ENCODE measurements at regions not wholly inside any gene's neighbourhood (a gene's known extent, or its start where the extent isn't known, plus 50 kb on each side); places are given as distances from the start of the nearest gene placed in this dataset.
"Not testable (repeated sequence)": the region's sequence is repeated elsewhere in the genome, so short reads cannot be mapped to it uniquely, and the experiment has no call there.

DNA sequence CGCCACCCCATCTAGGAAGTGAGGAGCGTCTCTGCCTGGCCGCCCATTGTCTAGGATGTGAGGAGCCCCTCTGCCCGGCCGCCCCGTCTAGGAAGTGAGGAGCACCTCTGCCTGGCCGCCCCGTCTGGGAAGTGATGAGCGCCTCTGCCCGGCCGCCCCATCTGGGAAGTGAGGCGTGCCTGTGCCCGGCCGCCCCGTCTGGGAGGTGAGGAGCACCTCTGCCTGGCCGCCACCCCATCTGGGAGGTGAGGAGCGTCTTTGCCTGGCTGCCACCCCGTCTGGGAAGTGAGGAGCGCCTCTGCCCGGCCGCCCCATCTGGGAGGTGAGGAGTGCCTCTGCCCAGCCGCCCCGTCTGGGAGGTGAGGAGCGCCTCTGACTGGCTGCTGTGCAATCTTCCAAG, 79.2 kb upstream of the ARMCX2 start:
- H3K36me3 Mint-ChIP-seq (ENCODE audit: low read depth); H3K27ac ChIP-seq (ENCODE audit: low read depth); H3K27me3 Mint-ChIP-seq (ENCODE audit: insufficient read depth, low read depth, poor library complexity); H3K4me3 Mint-ChIP-seq; H3K27me3 ChIP-seq (ENCODE audit: insufficient read depth); H2AFZ ChIP-seq; H3K4me2 ChIP-seq; H3K4me1 Mint-ChIP-seq; H3K79me2 ChIP-seq (replicated peaks; ENCODE audit: insufficient read depth); H3K4me3 ChIP-seq; H3K9me3 Mint-ChIP-seq; H3K36me3 ChIP-seq (ENCODE audit: insufficient read depth); H3K9me2 ChIP-seq (ENCODE audit: insufficient read depth); ATAC-seq; H4K20me1 ChIP-seq (replicated peaks; ENCODE audit: insufficient read depth); H3K4me1 ChIP-seq (ENCODE audit: insufficient read depth); DNase-seq (ENCODE audit: low spot score); H3K27ac Mint-ChIP-seq; H3F3A ChIP-seq (replicated peaks; ENCODE audit: low read depth): not testable (repeated sequence)

DNA sequence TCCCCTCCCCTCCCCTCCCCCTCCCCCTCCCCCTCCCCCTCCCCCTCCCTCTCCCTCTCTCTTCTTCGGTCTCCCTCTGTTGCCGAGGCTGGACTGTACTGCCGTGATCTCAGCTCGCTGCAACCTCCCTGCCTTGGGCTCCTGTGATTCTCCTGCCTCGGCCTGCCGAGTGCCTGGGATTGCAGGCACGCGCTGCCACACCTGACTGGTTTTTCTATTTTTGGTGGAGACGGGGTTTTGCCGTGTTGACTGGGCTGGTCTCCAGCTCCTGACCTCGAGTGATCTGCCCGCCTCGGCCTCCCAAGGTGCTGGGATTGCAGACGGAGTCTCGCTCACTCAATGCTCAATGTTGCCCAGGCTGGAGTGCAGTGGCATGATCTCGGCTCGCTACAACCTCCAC, 78.8 kb upstream of the ARMCX2 start:
- not testable (repeated sequence) for H3K27me3 ChIP-seq (ENCODE audit: insufficient read depth); ATAC-seq; DNase-seq (ENCODE audit: low spot score); H3F3A ChIP-seq (replicated peaks; ENCODE audit: low read depth); H3K79me2 ChIP-seq (replicated peaks; ENCODE audit: insufficient read depth); H3K36me3 Mint-ChIP-seq (ENCODE audit: low read depth); H3K4me1 Mint-ChIP-seq; H3K4me3 Mint-ChIP-seq; H3K27ac ChIP-seq (ENCODE audit: low read depth); H2AFZ ChIP-seq; H3K27me3 Mint-ChIP-seq (ENCODE audit: insufficient read depth, low read depth, poor library complexity); H3K4me2 ChIP-seq; H3K36me3 ChIP-seq (ENCODE audit: insufficient read depth); H3K9me3 Mint-ChIP-seq; H3K4me1 ChIP-seq (ENCODE audit: insufficient read depth); H4K20me1 ChIP-seq (replicated peaks; ENCODE audit: insufficient read depth); H3K9me2 ChIP-seq (ENCODE audit: insufficient read depth); H3K4me3 ChIP-seq; H3K27ac Mint-ChIP-seq

DNA sequence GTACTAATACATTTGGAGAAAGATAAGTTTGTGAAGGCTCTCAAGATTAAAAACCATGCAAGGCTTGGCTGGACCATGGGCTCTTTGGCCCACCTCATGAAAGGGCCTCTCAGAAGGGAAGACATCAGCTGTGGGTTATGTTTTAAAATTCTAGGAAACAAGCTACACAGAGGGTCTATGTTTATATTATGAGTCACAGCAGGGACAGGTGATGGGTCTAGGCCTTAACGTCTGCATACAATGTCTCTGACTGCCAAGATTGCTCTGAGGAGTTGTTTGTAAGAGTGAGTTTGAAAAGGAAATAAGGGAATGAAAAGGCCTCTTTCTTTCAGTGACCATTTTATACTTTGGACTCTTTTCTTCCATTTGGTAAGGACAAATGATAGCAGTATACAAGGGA, 77.0 kb upstream of the ARMCX2 start:
- no peaks in the 10 kb centered on the region for H3K36me3 Mint-ChIP-seq (ENCODE audit: low read depth)
- H3K79me2 ChIP-seq (replicated peaks; ENCODE audit: insufficient read depth): no peaks in the 10 kb centered on the region
- no peaks in the 10 kb centered on the region for H3K27me3 ChIP-seq (ENCODE audit: insufficient read depth)
- no peaks in the 10 kb centered on the region for H4K20me1 ChIP-seq (replicated peaks; ENCODE audit: insufficient read depth)
- H3K9me2 ChIP-seq (ENCODE audit: insufficient read depth): no peaks in the 10 kb centered on the region
- no peak overlapping the region for H3K4me3 ChIP-seq
- no peak for ATAC-seq
- peaks cover 5% of the 10 kb centered on the region; the same call in 1 of the 2 replicates for H3K4me1 ChIP-seq (ENCODE audit: insufficient read depth)
- H3K4me3 Mint-ChIP-seq: no peak overlapping the region
- H3K36me3 ChIP-seq (ENCODE audit: insufficient read depth): no peaks in the 10 kb centered on the region
- no peak overlapping the region for H3K27ac Mint-ChIP-seq
- H2AFZ ChIP-seq: no peak overlapping the region
- no peak for DNase-seq (ENCODE audit: low spot score)
- no peaks in the 10 kb centered on the region for H3F3A ChIP-seq (replicated peaks; ENCODE audit: low read depth)
- no peaks in the 10 kb centered on the region for H3K27me3 Mint-ChIP-seq (ENCODE audit: insufficient read depth, low read depth, poor library complexity)
- peaks cover 6% of the 10 kb centered on the region for H3K4me1 Mint-ChIP-seq
- H3K4me2 ChIP-seq: no peak overlapping the region
- H3K27ac ChIP-seq (ENCODE audit: low read depth): no peak overlapping the region
- H3K9me3 Mint-ChIP-seq: peaks cover 6% of the 10 kb centered on the region; the same call in 2 of the 3 replicates
- TF ChIP-seq ZNF331 (CRISPR knock-in tag; IDR thresholded peaks at IDR 0.05; ENCODE audit: low read depth): no peak
- no peak for TF ChIP-seq ZNF114 (CRISPR knock-in tag; IDR thresholded peaks at IDR 0.05)
- no peak for TF ChIP-seq STAT1 (IDR thresholded peaks at IDR 0.05; ENCODE audit: unreplicated experiment)
- TF ChIP-seq, protein P1, sequence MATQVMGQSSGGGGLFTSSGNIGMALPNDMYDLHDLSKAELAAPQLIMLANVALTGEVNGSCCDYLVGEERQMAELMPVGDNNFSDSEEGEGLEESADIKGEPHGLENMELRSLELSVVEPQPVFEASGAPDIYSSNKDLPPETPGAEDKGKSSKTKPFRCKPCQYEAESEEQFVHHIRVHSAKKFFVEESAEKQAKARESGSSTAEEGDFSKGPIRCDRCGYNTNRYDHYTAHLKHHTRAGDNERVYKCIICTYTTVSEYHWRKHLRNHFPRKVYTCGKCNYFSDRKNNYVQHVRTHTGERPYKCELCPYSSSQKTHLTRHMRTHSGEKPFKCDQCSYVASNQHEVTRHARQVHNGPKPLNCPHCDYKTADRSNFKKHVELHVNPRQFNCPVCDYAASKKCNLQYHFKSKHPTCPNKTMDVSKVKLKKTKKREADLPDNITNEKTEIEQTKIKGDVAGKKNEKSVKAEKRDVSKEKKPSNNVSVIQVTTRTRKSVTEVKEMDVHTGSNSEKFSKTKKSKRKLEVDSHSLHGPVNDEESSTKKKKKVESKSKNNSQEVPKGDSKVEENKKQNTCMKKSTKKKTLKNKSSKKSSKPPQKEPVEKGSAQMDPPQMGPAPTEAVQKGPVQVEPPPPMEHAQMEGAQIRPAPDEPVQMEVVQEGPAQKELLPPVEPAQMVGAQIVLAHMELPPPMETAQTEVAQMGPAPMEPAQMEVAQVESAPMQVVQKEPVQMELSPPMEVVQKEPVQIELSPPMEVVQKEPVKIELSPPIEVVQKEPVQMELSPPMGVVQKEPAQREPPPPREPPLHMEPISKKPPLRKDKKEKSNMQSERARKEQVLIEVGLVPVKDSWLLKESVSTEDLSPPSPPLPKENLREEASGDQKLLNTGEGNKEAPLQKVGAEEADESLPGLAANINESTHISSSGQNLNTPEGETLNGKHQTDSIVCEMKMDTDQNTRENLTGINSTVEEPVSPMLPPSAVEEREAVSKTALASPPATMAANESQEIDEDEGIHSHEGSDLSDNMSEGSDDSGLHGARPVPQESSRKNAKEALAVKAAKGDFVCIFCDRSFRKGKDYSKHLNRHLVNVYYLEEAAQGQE (IDR thresholded peaks at IDR 0.05; ENCODE audit: unreplicated experiment): no peak
- no peak for TF ChIP-seq JUNB (IDR thresholded peaks at IDR 0.05; ENCODE audit: unreplicated experiment)
- TF ChIP-seq, protein P2, sequence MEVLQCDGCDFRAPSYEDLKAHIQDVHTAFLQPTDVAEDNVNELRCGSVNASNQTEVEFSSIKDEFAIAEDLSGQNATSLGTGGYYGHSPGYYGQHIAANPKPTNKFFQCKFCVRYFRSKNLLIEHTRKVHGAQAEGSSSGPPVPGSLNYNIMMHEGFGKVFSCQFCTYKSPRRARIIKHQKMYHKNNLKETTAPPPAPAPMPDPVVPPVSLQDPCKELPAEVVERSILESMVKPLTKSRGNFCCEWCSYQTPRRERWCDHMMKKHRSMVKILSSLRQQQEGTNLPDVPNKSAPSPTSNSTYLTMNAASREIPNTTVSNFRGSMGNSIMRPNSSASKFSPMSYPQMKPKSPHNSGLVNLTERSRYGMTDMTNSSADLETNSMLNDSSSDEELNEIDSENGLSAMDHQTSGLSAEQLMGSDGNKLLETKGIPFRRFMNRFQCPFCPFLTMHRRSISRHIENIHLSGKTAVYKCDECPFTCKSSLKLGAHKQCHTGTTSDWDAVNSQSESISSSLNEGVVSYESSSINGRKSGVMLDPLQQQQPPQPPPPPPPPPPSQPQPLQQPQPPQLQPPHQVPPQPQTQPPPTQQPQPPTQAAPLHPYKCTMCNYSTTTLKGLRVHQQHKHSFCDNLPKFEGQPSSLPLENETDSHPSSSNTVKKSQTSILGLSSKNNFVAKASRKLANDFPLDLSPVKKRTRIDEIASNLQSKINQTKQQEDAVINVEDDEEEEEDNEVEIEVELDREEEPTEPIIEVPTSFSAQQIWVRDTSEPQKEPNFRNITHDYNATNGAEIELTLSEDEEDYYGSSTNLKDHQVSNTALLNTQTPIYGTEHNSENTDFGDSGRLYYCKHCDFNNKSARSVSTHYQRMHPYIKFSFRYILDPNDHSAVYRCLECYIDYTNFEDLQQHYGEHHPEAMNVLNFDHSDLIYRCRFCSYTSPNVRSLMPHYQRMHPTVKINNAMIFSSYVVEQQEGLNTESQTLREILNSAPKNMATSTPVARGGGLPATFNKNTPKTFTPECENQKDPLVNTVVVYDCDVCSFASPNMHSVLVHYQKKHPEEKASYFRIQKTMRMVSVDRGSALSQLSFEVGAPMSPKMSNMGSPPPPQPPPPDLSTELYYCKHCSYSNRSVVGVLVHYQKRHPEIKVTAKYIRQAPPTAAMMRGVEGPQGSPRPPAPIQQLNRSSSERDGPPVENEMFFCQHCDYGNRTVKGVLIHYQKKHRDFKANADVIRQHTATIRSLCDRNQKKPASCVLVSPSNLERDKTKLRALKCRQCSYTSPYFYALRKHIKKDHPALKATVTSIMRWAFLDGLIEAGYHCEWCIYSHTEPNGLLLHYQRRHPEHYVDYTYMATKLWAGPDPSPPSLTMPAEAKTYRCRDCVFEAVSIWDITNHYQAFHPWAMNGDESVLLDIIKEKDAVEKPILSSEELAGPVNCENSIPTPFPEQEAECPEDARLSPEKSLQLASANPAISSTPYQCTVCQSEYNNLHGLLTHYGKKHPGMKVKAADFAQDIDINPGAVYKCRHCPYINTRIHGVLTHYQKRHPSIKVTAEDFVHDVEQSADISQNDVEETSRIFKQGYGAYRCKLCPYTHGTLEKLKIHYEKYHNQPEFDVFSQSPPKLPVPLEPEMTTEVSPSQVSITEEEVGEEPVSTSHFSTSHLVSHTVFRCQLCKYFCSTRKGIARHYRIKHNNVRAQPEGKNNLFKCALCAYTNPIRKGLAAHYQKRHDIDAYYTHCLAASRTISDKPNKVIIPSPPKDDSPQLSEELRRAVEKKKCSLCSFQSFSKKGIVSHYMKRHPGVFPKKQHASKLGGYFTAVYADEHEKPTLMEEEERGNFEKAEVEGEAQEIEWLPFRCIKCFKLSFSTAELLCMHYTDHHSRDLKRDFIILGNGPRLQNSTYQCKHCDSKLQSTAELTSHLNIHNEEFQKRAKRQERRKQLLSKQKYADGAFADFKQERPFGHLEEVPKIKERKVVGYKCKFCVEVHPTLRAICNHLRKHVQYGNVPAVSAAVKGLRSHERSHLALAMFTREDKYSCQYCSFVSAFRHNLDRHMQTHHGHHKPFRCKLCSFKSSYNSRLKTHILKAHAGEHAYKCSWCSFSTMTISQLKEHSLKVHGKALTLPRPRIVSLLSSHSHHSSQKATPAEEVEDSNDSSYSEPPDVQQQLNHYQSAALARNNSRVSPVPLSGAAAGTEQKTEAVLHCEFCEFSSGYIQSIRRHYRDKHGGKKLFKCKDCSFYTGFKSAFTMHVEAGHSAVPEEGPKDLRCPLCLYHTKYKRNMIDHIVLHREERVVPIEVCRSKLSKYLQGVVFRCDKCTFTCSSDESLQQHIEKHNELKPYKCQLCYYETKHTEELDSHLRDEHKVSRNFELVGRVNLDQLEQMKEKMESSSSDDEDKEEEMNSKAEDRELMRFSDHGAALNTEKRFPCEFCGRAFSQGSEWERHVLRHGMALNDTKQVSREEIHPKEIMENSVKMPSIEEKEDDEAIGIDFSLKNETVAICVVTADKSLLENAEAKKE (CRISPR knock-in tag; IDR thresholded peaks at IDR 0.05): no peak
- no peak for TF ChIP-seq EZH2phosphoT487 (IDR thresholded peaks at IDR 0.05; ENCODE audit: unreplicated experiment)
- no peak for TF ChIP-seq NANOG (IDR thresholded peaks at IDR 0.05; ENCODE audit: borderline replicate concordance)
- TF ChIP-seq EZH2 (IDR thresholded peaks at IDR 0.05; ENCODE audit: low read depth, unreplicated experiment): no peak
